Parathyroid adenoma (tissue), 2 donors: ENCODE measurements at regions not wholly inside any gene's neighbourhood (a gene's known extent, or its start where the extent isn't known, plus 50 kb on each side); places are given as distances from the start of the nearest gene placed in this dataset.

Experiments
- H2AFZ ChIP-seq: fragments of 300-600 bp; sonication (generic); one replicate; pipeline ENCODE4 v1.7.0; 2017; ENCODE audit warnings: antibody characterized with exemption, mild to moderate bottlenecking
- H3K27ac ChIP-seq: fragments of 300-600 bp; sonication (generic); one replicate; pipeline ENCODE4 v1.7.0; 2017
- H3K27me3 ChIP-seq: fragments of 300-600 bp; sonication (generic); one replicate; pipeline ENCODE4 v1.7.0; 2017; ENCODE audit warnings: low read length; ENCODE audit not compliant: control insufficient read depth, insufficient read depth
- H3K36me3 ChIP-seq: fragments of 300-600 bp; sonication (generic); one replicate; pipeline ENCODE4 v1.7.0; 2017; ENCODE audit warnings: low read length; ENCODE audit not compliant: control insufficient read depth, insufficient read depth
- H3K4me1 ChIP-seq: fragments of 300-600 bp; sonication (generic); one replicate; pipeline ENCODE4 v1.7.0; 2017; ENCODE audit warnings: control low read depth
- H3K4me2 ChIP-seq: fragments of 300-600 bp; sonication (generic); one replicate; pipeline ENCODE4 v1.7.0; 2017; ENCODE audit warnings: low read length
- H3K4me3 ChIP-seq: fragments of 300-600 bp; sonication (generic); one replicate; pipeline ENCODE4 v1.7.0; 2017; ENCODE audit warnings: low read depth, low read length
- H3K79me2 ChIP-seq: fragments of 300-600 bp; sonication (generic); one replicate; pipeline ENCODE4 v1.7.0; 2017; ENCODE audit warnings: control low read depth
- H3K9ac ChIP-seq: fragments of 300-600 bp; sonication (generic); one replicate; pipeline ENCODE4 v1.7.0; 2017; ENCODE audit warnings: mild to moderate bottlenecking
- H3K9me3 ChIP-seq: fragments of 300-600 bp; sonication (generic); one replicate; pipeline ENCODE4 v1.7.0; 2017; ENCODE audit warnings: low read length; ENCODE audit not compliant: control insufficient read depth
- CTCF ChIP-seq: fragments of 300-600 bp; sonication (generic); IDR thresholded peaks from one replicate; pipeline ENCODE4 v1.7.0; 2017; ENCODE audit warnings: antibody characterized with exemption, mild to moderate bottlenecking
- donor health status: primary hyperparathyroidism.

GRCh38 chr2:10501980-10502802, 54.1 kb upstream of the ODC1 start:
- no peak overlapping the region for H3K9ac ChIP-seq
- peaks cover 14% of the 10 kb centered on the region for H3K4me1 ChIP-seq
- H3K9me3 ChIP-seq, result no peaks in the 10 kb centered on the region
- H3K79me2 ChIP-seq, result no peaks in the 10 kb centered on the region
- no peaks in the 10 kb centered on the region for H3K36me3 ChIP-seq
- no peak overlapping the region for H2AFZ ChIP-seq
- no peak overlapping the region for H3K4me3 ChIP-seq
- no peak for TF ChIP-seq CTCF
- no peak overlapping the region for H3K27ac ChIP-seq
- H3K27me3 ChIP-seq, result no peaks in the 10 kb centered on the region
- no peak overlapping the region for H3K4me2 ChIP-seq

GRCh38 chr2:10501451-10501961, 53.4 kb upstream of the ODC1 start:
- Histone ChIP-seq H3K4me1 (peaks cover 14% of the 10 kb centered on the region), H3K27ac (no peak overlapping the region), H3K9me3 (no peaks in the 10 kb centered on the region), H3K4me2 (no peak overlapping the region), H3K79me2 (no peaks in the 10 kb centered on the region), H3K36me3 (no peaks in the 10 kb centered on the region), H3K4me3 (no peak overlapping the region), H2AFZ (no peak overlapping the region), H3K27me3 (no peaks in the 10 kb centered on the region), H3K9ac (no peak overlapping the region)
- no peak for TF ChIP-seq CTCF

GRCh38 chr2:10500601-10501361, 52.7 kb upstream of the ODC1 start:
- no peaks in the 10 kb centered on the region for H3K36me3 ChIP-seq
- TF ChIP-seq CTCF, result no peak
- H3K27me3 ChIP-seq, result no peaks in the 10 kb centered on the region
- no peak overlapping the region for H2AFZ ChIP-seq
- H3K9me3 ChIP-seq, result no peaks in the 10 kb centered on the region
- no peaks in the 10 kb centered on the region for H3K79me2 ChIP-seq
- H3K27ac ChIP-seq, result no peak overlapping the region
- no peak overlapping the region for H3K4me2 ChIP-seq
- H3K9ac ChIP-seq, result no peak overlapping the region
- no peak overlapping the region for H3K4me3 ChIP-seq
- H3K4me1 ChIP-seq, result peaks cover 14% of the 10 kb centered on the region

GRCh38 chr2:10499911-10500521, 51.9 kb upstream of the ODC1 start:
- H3K4me2 ChIP-seq, result no peak overlapping the region
- H3K27me3 ChIP-seq, result no peaks in the 10 kb centered on the region

More at GRCh38 chr2:10499911-10500521, 51.9 kb upstream of the ODC1 start:
- Histone ChIP-seq H3K4me1 (peaks cover 14% of the 10 kb centered on the region), H3K27ac (no peak overlapping the region), H3K9me3 (no peaks in the 10 kb centered on the region), H3K4me3 (no peak overlapping the region), H3K36me3 (no peaks in the 10 kb centered on the region), H3K9ac (no peak overlapping the region), H3K79me2 (no peaks in the 10 kb centered on the region), H2AFZ (no peak overlapping the region)
- no peak for TF ChIP-seq CTCF
